ENCODE measurements at regions not wholly inside any gene's neighbourhood (a gene's known extent, or its start where the extent isn't known, plus 50 kb on each side); places are given as distances from the start of the nearest gene placed in this dataset.

- TF ChIP-seq POLR2AphosphoS5 (IDR thresholded peaks at IDR 0.05; ENCODE audit: low read depth, low read length) (no peak), SIN3A (IDR thresholded peaks at IDR 0.05; ENCODE audit: borderline replicate concordance, insufficient read depth, low read length) (no peak), FOXP2 (optimal IDR thresholded peaks at IDR 0.05; ENCODE audit: borderline replicate concordance, extremely low read depth, extremely low read length, insufficient read depth) (no peak), TAF1 (IDR thresholded peaks at IDR 0.05; ENCODE audit: borderline replicate concordance, insufficient read depth, low read length) (no peak), REST (IDR thresholded peaks at IDR 0.05; ENCODE audit: insufficient read depth in 1 of 2, low read depth in 2 of 2, low read length in 2 of 2) (no peak)
Measured at GRCh38 chr3:26825454-26825853, 202.9 kb downstream of the LRRC3B start.

- TF ChIP-seq FOXP2 (optimal IDR thresholded peaks at IDR 0.05; ENCODE audit: borderline replicate concordance, extremely low read depth, extremely low read length, insufficient read depth) (no peak), POLR2AphosphoS5 (IDR thresholded peaks at IDR 0.05; ENCODE audit: low read depth, low read length) (no peak), TAF1 (IDR thresholded peaks at IDR 0.05; ENCODE audit: borderline replicate concordance, insufficient read depth, low read length) (no peak), REST (IDR thresholded peaks at IDR 0.05; ENCODE audit: insufficient read depth in 1 of 2, low read depth in 2 of 2, low read length in 2 of 2) (no peak), SIN3A (IDR thresholded peaks at IDR 0.05; ENCODE audit: borderline replicate concordance, insufficient read depth, low read length) (no peak)
Measured at GRCh38 chr3:26827169-26827568, 204.6 kb downstream of the LRRC3B start.

- TF ChIP-seq TAF1 (IDR thresholded peaks at IDR 0.05; ENCODE audit: borderline replicate concordance, insufficient read depth, low read length) (no peak), FOXP2 (optimal IDR thresholded peaks at IDR 0.05; ENCODE audit: borderline replicate concordance, extremely low read depth, extremely low read length, insufficient read depth) (no peak), POLR2AphosphoS5 (IDR thresholded peaks at IDR 0.05; ENCODE audit: low read depth, low read length) (no peak), SIN3A (IDR thresholded peaks at IDR 0.05; ENCODE audit: borderline replicate concordance, insufficient read depth, low read length) (no peak), REST (IDR thresholded peaks at IDR 0.05; ENCODE audit: insufficient read depth in 1 of 2, low read depth in 2 of 2, low read length in 2 of 2) (no peak)
Measured at GRCh38 chr3:26838026-26838425, 215.5 kb downstream of the LRRC3B start.

- TF ChIP-seq SIN3A (IDR thresholded peaks at IDR 0.05; ENCODE audit: borderline replicate concordance, insufficient read depth, low read length): no peak
- TF ChIP-seq POLR2AphosphoS5 (IDR thresholded peaks at IDR 0.05; ENCODE audit: low read depth, low read length): no peak
- no peak for TF ChIP-seq REST (IDR thresholded peaks at IDR 0.05; ENCODE audit: insufficient read depth in 1 of 2, low read depth in 2 of 2, low read length in 2 of 2)
- no peak for TF ChIP-seq FOXP2 (optimal IDR thresholded peaks at IDR 0.05; ENCODE audit: borderline replicate concordance, extremely low read depth, extremely low read length, insufficient read depth)
- no peak for TF ChIP-seq TAF1 (IDR thresholded peaks at IDR 0.05; ENCODE audit: borderline replicate concordance, insufficient read depth, low read length)
Measured at GRCh38 chr3:26839001-26839400, 216.4 kb downstream of the LRRC3B start.
